T-helper 17 cell (primary cell): ENCODE measurements at regions not wholly inside any gene's neighbourhood (a gene's known extent, or its start where the extent isn't known, plus 50 kb on each side); places are given as distances from the start of the nearest gene placed in this dataset.

ENCODE experiments used
- ATAC-seq: fragments of 150-1000 bp; cut with Tn5 transposase; 2 replicates; pipeline ENCODE4 v1.10.0; 2021; ENCODE audit warnings: mild to moderate bottlenecking, moderate library complexity
- DNase-seq, 3 donors: peaks; one replicate each; pipeline versions ENCODE4 v3.0.0 to v3.0.0-alpha.2; 2020 to 2021
- H3K9me3 ChIP-seq: one replicate; pipeline ENCODE4 v1.7.0; 2013; ENCODE audit warnings: low read length, mild to moderate bottlenecking; ENCODE audit not compliant: control insufficient read depth, poor library complexity, severe bottlenecking
- H3K27ac Mint-ChIP-seq: one replicate; pipeline ENCODE4 v1.8.0; 2022; ENCODE audit warnings: mild to moderate bottlenecking, moderate library complexity, mixed read lengths
- H3K27me3 Mint-ChIP-seq: one replicate; pipeline ENCODE4 v1.8.0; 2022; ENCODE audit warnings: mixed read lengths
- H3K36me3 Mint-ChIP-seq: one replicate; pipeline ENCODE4 v1.8.0; 2022; ENCODE audit warnings: low read depth, mixed read lengths
- H3K4me1 Mint-ChIP-seq: one replicate; pipeline ENCODE4 v1.8.0; 2022; ENCODE audit warnings: mild to moderate bottlenecking, mixed read lengths
- H3K4me3 Mint-ChIP-seq: one replicate; pipeline ENCODE4 v1.8.0; 2022; ENCODE audit warnings: mild to moderate bottlenecking, moderate library complexity, mixed read lengths

DNA sequence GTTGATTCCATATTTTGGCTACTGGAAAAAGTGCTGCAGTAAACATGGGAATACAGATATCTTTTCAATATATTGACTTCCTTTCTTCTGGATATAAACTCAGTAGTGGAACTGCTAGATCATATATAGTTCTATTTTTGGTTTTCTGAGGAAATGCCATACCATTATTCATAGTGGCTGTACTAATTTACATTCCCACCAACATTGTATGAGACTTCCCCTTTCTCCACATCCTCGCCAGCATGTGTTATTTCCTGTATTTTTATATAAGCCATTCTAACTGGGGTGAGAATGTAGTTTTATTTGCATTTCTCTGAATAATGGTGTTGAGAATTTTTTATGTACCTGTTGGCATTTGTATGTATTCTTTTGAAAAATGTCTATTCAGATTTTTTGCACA, 385.2 kb downstream of the NUF2 start:
- Mint-ChIP-seq H3K36me3 (no peaks in the 10 kb centered on the region), H3K27me3 (no peaks in the 10 kb centered on the region), H3K4me1 (no peaks in the 10 kb centered on the region), H3K4me3 (no peak overlapping the region), H3K27ac (no peak overlapping the region)
- ATAC-seq: no peak
- H3K9me3 ChIP-seq: no peaks in the 10 kb centered on the region
- DNase-seq: no peak

DNA sequence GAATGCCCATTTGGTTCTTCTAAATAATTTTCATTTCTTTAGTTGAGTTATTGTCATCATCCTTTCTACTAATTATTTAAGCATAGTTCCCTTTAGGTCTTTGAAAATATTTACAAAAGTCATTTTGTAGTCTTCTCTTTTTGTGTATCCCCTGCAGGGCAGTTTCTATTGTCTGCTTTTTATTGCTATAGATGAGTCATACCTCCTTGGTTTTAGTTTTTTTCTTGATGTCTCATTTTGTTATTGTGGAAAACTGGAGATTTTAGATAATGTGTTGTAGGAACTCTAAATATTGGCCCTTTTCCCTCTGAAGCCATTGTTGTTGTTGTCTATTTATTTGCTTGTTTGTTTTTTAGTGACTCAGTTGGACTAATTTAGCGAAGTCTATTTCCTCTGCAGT, 387.9 kb downstream of the NUF2 start:
- no peaks in the 10 kb centered on the region for H3K36me3 Mint-ChIP-seq
- H3K27ac Mint-ChIP-seq: no peak overlapping the region
- no peaks in the 10 kb centered on the region for H3K27me3 Mint-ChIP-seq
- no peaks in the 10 kb centered on the region for H3K9me3 ChIP-seq
- H3K4me3 Mint-ChIP-seq: no peak overlapping the region
- H3K4me1 Mint-ChIP-seq: no peaks in the 10 kb centered on the region
- no peak for DNase-seq
- ATAC-seq: no peak

DNA sequence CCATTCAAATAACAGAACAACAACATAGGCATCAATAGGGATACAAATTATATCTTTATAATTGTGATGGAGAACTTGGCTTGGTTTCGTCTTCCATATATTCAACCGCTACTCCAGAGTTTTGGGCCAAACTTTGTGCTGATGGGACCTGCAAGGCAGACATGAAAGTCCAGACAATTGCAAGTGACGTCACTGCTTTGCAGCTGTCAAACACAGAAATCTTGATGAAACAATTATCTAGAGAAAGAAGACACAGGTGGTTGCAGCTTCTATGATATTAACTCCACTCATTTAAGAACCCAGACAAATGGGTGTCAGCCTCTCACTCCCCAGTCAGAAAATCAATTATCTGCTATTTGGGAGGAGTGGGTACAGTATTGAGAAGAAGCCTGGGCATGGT, 390.6 kb downstream of the NUF2 start:
- H3K36me3 Mint-ChIP-seq: no peaks in the 10 kb centered on the region
- H3K9me3 ChIP-seq: no peaks in the 10 kb centered on the region
- H3K4me1 Mint-ChIP-seq: no peaks in the 10 kb centered on the region
- no peaks in the 10 kb centered on the region for H3K27me3 Mint-ChIP-seq
- no peak overlapping the region for H3K27ac Mint-ChIP-seq
- DNase-seq: no peak
- no peak overlapping the region for H3K4me3 Mint-ChIP-seq
- no peak for ATAC-seq

DNA sequence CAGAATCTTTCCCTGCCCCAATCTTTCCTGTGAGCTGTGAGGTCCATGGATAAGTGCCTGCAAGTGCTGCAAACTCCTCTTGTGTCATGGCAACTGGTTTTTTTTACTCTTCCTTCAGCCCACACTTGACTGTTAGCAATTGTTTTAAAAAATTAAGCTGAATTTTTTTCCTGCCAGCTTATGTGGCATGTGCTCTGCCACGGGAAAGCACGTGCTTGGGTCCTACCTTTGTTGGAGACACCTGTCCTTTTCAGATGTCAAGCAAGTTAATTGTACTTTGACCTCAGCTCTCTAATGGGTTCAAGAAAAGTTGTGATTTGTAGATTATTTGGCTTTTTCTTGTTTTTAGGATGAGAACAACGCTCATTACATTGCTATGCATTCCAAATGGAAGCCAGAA, 398.5 kb downstream of the NUF2 start:
- no peak for ATAC-seq
- H3K27me3 Mint-ChIP-seq: no peaks in the 10 kb centered on the region
- no peaks in the 10 kb centered on the region for H3K36me3 Mint-ChIP-seq
- no peaks in the 10 kb centered on the region for H3K4me1 Mint-ChIP-seq
- no peak for DNase-seq
- H3K27ac Mint-ChIP-seq: no peak overlapping the region
- no peaks in the 10 kb centered on the region for H3K9me3 ChIP-seq
- no peak overlapping the region for H3K4me3 Mint-ChIP-seq

DNA sequence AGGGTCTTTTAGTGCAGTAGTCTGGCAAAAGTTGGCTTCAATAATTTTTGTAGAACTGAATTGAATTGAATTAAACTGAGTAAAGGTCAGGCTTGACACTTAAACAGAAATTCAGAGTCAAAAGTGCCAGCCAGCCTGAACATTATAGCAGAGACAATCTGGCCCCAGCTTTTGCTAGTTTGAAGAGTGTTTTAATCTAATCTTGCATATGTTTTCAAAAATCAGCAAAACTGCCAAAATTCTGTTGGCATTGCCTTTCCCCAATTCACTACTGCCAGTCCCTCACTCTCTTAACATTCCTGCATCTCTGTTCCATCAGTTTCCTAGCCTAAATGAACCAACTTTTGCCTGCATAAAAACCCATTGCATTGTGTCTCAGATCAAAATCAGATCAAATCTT, 403.8 kb downstream of the NUF2 start:
- no peaks in the 10 kb centered on the region for H3K27me3 Mint-ChIP-seq
- no peaks in the 10 kb centered on the region for H3K4me1 Mint-ChIP-seq
- H3K27ac Mint-ChIP-seq: no peak overlapping the region
- H3K4me3 Mint-ChIP-seq: no peak overlapping the region
- no peaks in the 10 kb centered on the region for H3K9me3 ChIP-seq
- no peak for ATAC-seq
- no peak for DNase-seq
- H3K36me3 Mint-ChIP-seq: no peaks in the 10 kb centered on the region

DNA sequence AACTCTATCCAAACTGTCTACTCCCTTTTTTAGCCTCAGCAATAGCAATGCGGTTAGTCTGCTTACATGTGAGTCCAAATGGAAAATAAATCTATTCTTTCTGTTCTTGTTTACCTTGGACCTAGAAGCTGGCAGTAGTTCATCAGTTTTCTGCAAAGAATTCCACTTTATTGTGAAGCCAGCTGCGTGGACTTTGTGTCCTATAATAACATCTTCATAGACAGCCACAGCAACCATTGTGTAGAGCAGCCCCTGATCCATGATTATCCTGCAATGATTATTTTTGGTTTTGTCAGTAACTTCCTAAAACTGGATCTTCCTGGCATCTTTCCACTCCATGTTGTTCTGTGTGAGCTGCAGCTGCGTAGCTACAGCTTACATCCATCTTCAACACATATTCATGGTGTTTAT, 408.7 kb downstream of the NUF2 start:
- Mint-ChIP-seq H3K36me3 (no peaks in the 10 kb centered on the region), H3K27me3 (no peaks in the 10 kb centered on the region), H3K4me1 (no peaks in the 10 kb centered on the region), H3K27ac (no peak overlapping the region), H3K4me3 (no peak overlapping the region)
- peaks cover 2% of the 10 kb centered on the region for H3K9me3 ChIP-seq
- ATAC-seq: no peak
- DNase-seq: no peak

DNA sequence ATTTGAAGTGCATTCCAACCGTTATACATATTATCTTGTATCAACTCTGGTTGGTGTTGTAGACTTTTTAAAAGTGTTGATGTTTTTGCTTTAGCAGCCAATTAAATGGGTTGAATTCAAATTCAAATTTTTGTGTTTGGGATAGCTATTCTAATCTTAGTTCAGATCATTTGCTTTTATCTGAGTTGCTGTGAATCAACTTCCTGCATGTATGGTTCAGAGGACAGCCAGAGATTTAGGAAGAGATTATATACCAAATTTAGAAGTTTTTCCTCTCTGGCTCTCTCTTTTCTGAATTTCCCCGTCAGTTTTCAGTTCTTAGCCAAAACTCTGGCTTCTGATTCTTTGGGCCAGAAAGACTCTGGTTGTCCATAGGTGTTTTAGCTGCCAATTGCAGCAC, 415.5 kb downstream of the NUF2 start:
- Mint-ChIP-seq H3K4me1 (no peaks in the 10 kb centered on the region), H3K4me3 (no peak overlapping the region), H3K27ac (no peak overlapping the region), H3K36me3 (no peaks in the 10 kb centered on the region), H3K27me3 (no peaks in the 10 kb centered on the region)
- no peak for ATAC-seq
- DNase-seq: no peak
- H3K9me3 ChIP-seq: peaks cover 2% of the 10 kb centered on the region

DNA sequence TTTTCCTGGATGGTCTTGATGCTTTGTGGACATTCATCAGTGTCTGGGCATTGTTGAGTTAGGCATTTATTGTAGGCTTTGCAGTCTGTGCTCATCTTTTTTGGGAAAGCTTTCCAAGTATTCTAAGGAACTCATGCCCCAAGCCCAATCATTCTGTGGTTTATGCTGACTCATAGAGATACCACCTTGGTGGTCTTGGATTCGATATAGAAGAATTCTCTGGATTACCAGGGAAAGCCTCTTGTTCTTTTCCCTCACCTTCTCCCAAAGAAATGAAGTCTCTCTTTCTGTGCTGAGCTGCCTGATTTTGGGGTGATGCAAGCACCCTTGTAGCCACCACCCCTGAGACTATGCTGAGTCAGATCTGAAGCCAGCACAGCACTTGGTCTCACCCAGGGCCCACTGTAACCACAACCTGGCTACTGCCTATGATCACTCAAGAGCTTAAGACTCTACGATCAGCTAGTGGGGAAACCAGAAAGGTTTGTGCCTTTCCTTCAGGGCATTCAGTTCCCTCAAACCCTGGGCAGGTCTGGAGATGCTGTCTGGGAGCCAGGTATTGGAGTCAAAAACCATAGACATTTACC, 422.6 kb downstream of the NUF2 start:
- H3K4me3 Mint-ChIP-seq: no peak overlapping the region
- no peaks in the 10 kb centered on the region for H3K4me1 Mint-ChIP-seq
- H3K27me3 Mint-ChIP-seq: no peaks in the 10 kb centered on the region
- no peaks in the 10 kb centered on the region for H3K36me3 Mint-ChIP-seq
- DNase-seq: no peak
- H3K9me3 ChIP-seq: no peaks in the 10 kb centered on the region
- no peak overlapping the region for H3K27ac Mint-ChIP-seq
- no peak for ATAC-seq

DNA sequence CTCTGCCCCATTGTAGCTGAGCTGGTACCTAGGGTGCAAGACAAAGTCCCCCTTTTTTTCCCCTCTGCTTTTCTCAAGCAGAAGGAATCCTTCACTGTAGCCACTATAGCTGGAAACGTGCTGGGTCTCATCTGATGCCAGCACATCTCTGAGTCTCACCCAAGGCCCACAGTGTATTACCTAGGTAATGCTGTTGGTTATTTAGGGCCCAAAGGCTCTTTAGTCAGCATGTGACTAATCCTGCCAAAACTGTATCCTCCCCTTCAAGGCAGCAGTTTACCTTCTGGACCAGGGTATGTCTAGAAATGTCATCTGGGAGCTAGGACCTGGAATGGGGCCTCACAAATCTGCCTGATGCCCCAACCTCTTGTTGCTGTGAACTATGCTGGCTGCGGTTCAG, 423.4 kb downstream of the NUF2 start:
- Mint-ChIP-seq H3K36me3 (no peaks in the 10 kb centered on the region), H3K27ac (no peak overlapping the region), H3K4me1 (no peaks in the 10 kb centered on the region), H3K4me3 (no peak overlapping the region), H3K27me3 (no peaks in the 10 kb centered on the region)
- no peaks in the 10 kb centered on the region for H3K9me3 ChIP-seq
- DNase-seq (no peak), ATAC-seq (no peak)

DNA sequence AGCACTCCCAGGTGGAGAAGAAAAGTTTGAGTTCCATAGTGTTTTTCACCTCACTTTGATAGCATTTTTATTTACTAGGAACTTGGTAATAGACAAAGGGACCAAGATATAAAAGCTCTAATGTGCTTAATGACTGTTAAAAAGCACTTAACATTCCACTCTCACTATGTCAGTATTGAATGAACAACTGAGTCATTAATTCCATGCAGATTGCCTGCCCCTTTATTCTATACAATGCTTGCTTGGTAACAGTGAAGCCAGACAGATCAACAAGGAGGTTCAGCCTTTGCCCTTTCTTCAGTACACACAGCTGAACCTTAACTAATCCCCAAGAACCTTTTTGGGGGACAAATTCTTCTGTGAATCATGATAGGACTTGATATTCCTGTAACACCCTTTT, 425.5 kb downstream of the NUF2 start:
- no peaks in the 10 kb centered on the region for H3K27me3 Mint-ChIP-seq
- H3K4me1 Mint-ChIP-seq: no peaks in the 10 kb centered on the region
- H3K9me3 ChIP-seq: no peaks in the 10 kb centered on the region
- no peak for ATAC-seq
- no peak for DNase-seq
- H3K27ac Mint-ChIP-seq: no peak overlapping the region
- no peaks in the 10 kb centered on the region for H3K36me3 Mint-ChIP-seq
- no peak overlapping the region for H3K4me3 Mint-ChIP-seq

DNA sequence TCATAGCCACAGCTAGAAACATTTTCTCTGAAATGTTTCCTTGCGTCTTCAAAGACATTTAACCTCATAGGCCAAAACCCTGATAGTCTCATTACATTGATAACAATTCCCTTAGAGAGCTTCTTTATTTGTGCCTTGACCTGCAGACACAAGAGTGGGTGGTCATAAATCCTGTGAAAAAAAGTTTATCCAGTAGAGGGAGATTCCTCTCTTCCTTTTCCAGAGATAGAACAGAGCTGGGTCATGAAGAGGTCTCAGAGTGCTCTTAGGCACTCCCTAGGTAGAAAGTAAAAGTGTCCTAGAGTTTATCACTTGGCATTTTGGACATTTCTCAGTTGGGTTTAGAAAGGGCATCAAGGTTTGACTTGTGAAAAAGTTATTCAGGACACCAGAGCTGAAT, 426.1 kb downstream of the NUF2 start:
- H3K4me1 Mint-ChIP-seq: no peaks in the 10 kb centered on the region
- H3K9me3 ChIP-seq: no peaks in the 10 kb centered on the region
- no peaks in the 10 kb centered on the region for H3K27me3 Mint-ChIP-seq
- DNase-seq (no peak), ATAC-seq (no peak)
- H3K36me3 Mint-ChIP-seq: no peaks in the 10 kb centered on the region
- H3K4me3 Mint-ChIP-seq: no peak overlapping the region
- no peak overlapping the region for H3K27ac Mint-ChIP-seq

DNA sequence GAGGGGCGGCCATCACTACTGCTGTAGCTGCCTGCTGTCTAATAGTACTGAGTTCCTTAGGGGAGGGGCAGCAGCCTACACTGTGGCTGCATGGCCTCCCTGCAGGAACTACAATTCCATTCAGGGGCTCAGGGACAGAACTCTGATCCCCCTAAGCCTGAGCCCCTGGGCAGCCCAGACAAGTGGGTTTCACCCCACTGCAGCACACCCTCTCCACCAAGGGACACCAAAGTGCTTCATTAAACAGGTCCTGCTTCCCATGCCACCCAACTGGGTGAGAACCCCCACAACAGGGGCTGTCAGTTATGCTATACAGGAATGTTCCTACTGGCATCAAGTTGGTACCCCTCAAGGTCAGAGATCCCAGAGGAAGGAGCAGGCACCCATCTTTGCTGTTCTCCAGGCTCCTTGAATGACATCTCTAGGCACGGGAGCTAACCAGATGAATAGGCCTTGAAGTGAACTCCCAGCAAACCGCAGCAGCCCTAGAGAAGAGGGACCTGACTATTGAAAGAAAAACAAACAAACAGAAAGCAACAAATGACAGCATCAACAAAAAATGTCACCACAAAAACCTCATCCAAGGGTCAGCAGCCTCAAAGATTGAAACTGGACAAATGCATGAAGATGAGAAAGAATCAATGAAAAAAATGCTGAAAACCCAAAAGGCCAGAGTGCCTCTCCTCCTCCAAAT, 437.4 kb downstream of the NUF2 start:
- H3K9me3 ChIP-seq: no peaks in the 10 kb centered on the region
- ATAC-seq (no peak), DNase-seq (no peak)
- Mint-ChIP-seq H3K27ac (no peak overlapping the region), H3K36me3 (no peaks in the 10 kb centered on the region), H3K4me3 (no peak overlapping the region), H3K4me1 (no peaks in the 10 kb centered on the region), H3K27me3 (no peaks in the 10 kb centered on the region)

DNA sequence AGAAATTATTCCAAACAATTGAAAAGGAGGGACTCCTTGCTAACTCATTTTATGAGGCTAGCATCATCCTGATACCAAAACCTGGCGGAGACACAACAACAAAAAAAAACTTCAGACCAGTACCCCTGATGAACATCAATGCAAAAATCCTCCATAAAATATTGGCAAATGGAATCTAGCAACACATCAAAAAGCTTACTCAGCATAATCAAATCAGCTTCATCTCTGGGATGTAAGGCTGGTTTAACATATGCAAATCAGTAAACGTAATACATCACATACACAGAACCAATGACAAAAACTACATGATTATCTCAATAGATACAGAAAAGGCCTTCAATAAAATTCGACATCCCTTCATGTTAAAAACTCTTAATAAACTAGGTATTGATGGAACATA, 440.1 kb downstream of the NUF2 start:
- Mint-ChIP-seq H3K27me3 (no peaks in the 10 kb centered on the region), H3K36me3 (no peaks in the 10 kb centered on the region), H3K4me3 (no peak overlapping the region), H3K27ac (no peak overlapping the region), H3K4me1 (no peaks in the 10 kb centered on the region)
- no peaks in the 10 kb centered on the region for H3K9me3 ChIP-seq
- no peak for DNase-seq
- ATAC-seq: no peak

DNA sequence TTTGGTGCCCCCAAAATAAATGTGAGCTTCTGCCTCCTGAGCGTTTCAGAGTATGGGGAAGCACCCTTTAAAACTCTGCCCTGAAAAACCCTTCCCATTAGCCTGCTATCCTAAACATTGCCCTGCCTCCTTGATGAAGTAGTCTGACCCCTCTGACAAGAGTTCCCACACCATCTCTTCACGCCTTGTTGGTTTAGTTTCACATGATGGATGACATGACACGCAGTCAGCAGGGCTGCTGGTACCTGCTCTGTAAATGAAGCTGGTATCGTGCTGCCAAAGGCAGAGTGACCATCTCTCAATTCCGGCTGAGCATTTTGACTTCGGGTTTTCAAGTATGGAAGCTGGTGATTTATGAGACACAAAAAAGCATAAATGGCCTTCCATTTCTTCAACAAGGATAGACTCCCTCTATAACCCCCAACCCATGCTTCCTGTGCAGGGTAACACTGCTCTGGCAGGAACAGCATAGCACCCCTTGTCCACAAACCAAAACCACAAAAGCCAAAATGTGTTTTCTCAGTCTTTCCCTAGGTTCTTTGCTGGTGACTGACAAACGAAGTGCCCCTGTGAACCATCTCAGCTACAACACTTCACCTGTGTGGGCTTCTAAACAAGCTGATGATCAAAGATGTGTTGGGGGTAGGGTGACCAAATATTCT, 444.6 kb downstream of the NUF2 start:
- no peaks in the 10 kb centered on the region for H3K27me3 Mint-ChIP-seq
- no peak for DNase-seq
- H3K4me1 Mint-ChIP-seq: no peaks in the 10 kb centered on the region
- ATAC-seq: no peak
- H3K9me3 ChIP-seq: no peaks in the 10 kb centered on the region
- H3K36me3 Mint-ChIP-seq: no peaks in the 10 kb centered on the region
- no peak overlapping the region for H3K4me3 Mint-ChIP-seq
- H3K27ac Mint-ChIP-seq: no peak overlapping the region
